ENCODE measurements at regions not wholly inside any gene's neighbourhood (a gene's known extent, or its start where the extent isn't known, plus 50 kb on each side); places are given as distances from the start of the nearest gene placed in this dataset.
"Not testable (repeated sequence)": the region's sequence is repeated elsewhere in the genome, so short reads cannot be mapped to it uniquely, and the experiment has no call there.

DNA sequence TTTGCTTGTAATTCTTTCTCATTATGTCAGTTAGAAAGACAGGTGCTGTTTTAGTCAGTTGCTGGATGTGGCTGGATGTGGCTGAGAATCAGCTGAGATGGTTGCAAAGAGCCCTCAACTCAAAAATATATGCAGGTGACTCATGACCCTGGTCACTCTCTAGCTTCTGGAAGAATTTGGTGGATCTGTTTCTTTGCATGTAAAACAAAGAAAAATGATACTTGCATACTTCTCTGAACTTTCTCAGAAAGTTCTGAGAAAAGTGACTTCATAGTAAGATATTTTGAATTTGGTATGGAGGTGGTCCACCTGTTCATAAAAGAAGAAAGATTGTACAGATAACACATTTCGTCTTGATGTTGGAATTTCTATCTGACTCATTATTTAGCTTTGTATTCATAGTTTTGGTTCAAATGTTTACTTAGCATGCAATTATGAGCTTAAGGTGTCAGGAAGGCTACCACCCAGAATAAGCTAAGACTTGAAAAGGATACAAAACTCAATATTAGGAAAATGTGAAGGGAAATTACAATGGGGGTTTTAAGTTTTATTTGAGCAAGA is 163.2 kb upstream of the OLIG3 start:
- DNase-seq: no peak

GRCh38 chr6:137658287-137658686 is 164.1 kb upstream of the OLIG3 start:
- no peak for DNase-seq

DNA sequence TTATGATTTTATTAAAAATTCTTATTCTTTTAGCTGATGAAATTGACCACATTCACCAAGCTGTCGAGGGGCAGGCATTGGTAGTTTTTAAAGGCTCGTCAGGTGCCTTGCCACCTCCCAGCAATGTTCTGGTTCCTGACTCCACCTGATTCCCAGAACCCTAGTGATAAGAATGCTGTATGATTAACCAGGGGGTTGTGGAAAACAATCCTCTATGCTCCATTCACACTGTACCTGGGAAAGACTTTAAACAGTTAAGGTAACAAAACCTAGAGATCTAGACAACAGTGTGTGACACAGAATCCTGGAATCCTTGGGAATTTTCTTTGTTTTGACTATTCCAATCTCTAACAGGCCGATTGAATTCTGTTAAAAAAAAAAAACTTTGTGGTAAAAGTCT is 165.7 kb upstream of the OLIG3 start:
- DNase-seq: no peak

DNA sequence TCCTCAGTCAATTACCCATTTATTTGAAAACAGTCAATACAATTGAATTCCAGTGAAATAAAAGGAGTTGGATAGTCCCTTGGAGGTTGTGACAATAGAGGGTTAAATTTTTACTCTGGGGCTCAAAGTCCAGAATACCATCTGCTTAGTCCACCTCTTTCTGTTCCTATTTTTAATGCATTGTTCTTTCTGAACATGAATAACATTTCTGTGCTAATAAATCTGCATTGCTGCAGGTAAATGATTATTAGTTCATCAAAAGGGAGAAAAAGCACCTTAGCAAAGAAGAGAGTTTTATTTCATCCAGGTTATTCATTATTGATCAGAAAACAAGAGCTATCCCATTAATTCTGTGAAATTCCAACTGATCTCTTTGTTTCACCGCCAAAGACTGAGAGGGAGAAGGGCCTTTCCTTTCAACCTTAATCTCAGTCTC is 166.1 kb upstream of the OLIG3 start:
- DNase-seq: no peak

- no peak for DNase-seq
Observed at GRCh38 chr6:137661601-137662000, 167.4 kb upstream of the OLIG3 start.

GRCh38 chr6:137664183-137664582 is 170.0 kb upstream of the OLIG3 start:
- DNase-seq: no peak

DNA sequence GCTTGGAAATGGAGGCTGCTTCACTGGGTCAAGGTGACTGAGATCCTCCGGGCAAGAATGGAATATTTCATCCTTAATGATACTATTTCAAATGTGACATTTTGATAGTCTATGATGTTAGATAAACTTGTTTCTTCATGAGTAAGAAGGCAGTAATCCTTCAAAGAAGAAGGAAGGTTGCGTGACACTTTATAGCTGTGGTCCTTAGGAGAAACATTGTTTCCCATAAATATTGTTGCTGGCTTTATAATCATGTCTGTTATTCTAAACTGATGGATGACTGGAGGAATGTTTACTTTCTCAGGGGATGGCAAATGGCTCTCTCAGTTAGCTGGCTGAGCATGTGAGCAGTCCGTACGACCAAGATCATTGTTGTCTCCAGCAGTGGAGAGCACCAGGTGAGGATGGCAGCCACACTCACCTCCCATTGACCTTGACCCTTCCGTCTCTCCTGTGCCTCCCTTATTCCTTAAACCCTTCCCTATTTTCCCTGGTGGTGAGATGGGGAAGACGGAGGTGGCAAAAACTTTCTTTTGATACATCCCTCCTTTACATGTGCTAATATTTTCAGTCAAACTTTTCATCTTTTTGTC is 171.2 kb upstream of the OLIG3 start:
- DNase-seq: no peak

- DNase-seq: no peak
Observed at GRCh38 chr6:137666202-137666774, 172.1 kb upstream of the OLIG3 start.

- no peak for DNase-seq
Observed at GRCh38 chr6:137673603-137674002, 179.4 kb upstream of the OLIG3 start.

GRCh38 chr6:137676888-137677287 is 182.7 kb upstream of the OLIG3 start:
- DNase-seq: no peak

- DNase-seq: no peak
Observed at GRCh38 chr6:137677709-137678108, 183.5 kb upstream of the OLIG3 start.

DNA sequence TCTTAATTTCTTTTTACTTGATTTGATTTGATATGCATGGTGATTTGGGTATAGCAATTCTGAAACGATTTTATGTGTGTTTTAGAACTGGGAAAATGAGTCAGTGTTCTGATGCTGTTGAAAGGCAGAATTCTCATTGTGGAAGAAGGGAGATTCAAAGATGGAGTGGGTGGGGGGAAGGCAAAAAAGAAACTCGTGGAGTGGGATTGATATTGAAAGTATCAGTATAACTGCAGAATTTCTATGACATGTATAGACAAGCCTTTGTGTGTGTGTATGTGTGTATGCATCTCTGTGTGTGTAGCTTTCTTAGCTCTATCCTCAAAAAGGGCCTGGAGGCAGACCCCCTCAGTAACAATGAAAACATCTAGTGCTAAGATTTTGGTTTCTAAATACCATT is 184.3 kb upstream of the OLIG3 start:
- DNase-seq: no peak

- no peak for DNase-seq
Observed at GRCh38 chr6:137680705-137681346, 186.2 kb upstream of the TNFAIP3 start.

DNA sequence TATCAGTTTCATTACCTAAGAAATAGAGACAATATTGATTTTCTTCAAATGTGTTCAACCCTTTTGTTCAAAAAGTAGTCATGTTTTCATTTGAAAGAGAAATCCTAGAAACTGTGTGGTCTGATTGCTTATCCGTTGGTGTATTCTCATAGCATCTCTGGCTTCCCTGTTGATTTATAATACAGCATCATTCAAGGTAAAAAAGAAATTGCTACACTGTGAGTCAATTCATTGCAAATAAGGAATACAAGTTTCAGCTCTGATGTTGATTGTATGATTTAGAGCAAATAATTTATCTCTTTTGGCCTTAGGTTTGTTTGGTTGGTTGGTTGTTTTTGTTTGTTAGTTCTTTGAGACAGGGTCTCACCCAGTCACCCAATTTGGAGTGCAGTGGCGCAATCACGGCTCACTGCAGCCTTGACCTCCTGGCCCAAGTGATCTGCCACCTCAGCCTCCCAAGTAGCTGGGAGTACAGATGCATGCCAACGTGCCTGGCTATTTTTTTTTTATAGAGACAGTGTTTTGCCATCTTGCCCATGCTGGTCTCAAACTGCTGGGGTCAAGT is 185.5 kb upstream of the TNFAIP3 start:
- DNase-seq: no peak

- not testable (repeated sequence) for DNase-seq
Observed at GRCh38 chr6:137682658-137683057, 184.4 kb upstream of the TNFAIP3 start.

DNA sequence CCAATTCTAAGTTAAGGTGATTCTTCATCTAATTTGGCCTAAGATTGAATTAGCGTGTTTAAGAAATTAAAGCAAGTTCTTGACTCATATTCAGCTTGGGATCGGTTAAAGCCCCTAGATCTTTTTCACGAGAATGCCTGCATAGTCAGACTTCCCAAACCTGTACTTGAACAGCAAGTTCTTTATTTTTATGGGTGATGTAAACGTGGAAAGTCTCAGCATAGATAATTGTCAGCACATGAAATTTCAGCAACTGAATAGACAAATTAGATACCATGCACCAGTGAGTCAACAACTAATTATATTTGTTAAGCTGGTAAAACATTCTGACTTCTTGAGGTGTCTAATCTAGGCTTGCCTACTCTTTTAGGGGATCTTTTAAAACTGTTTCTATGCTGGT is 183.1 kb upstream of the TNFAIP3 start:
- no peak for DNase-seq

DNA sequence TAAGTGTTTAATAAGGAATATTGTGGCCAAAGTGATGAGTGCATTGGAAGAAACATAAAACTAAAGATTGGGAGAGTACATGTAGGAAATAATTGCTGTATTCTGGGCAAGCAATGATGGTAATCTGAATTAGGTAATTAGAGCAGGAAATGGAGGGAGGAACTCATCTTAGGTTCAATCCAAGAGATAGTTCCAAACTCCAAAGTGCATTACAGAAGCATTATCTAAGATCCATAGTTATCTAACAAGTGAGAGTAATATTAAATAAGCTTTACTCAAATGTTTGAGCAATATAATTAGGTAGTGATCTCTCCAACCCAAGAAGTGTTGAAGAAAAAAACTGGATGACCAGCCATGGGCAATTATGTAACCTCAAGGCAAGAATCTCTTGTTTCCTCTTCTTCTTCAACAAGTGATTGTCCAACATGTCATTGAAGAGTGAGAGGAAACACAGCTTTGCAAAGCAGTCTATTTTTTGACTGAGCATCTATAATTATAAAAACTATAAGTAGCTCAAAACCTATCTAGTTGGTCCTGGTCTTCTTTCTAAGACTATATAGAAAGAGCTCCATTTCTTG is 181.2 kb upstream of the TNFAIP3 start:
- DNase-seq: no peak

GRCh38 chr6:137687818-137688217 is 179.2 kb upstream of the TNFAIP3 start:
- no peak for DNase-seq

- DNase-seq: no peak
Observed at GRCh38 chr6:137688230-137688971, 178.7 kb upstream of the TNFAIP3 start.

DNA sequence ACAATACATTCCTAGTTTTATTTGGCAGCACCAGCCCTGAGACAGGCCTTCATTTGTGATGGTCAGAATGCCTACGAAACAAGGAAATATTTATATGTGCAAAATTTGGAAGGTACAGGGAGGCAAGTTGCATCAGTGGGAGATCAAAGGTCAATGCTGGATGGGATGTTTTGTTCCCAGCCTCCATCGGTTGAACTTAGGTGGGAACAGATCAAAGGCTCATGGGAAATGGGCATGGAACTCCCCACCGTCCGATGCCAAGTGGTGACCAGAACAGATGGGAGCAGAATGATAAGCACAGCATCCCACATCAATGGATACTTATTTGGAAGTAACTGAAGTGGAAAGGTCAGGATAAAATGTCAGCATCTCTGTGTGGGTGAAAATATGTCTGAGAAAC is 177.7 kb upstream of the TNFAIP3 start:
- no peak for DNase-seq

- DNase-seq: no peak
Observed at GRCh38 chr6:137690034-137690433, 177.0 kb upstream of the TNFAIP3 start.

DNA sequence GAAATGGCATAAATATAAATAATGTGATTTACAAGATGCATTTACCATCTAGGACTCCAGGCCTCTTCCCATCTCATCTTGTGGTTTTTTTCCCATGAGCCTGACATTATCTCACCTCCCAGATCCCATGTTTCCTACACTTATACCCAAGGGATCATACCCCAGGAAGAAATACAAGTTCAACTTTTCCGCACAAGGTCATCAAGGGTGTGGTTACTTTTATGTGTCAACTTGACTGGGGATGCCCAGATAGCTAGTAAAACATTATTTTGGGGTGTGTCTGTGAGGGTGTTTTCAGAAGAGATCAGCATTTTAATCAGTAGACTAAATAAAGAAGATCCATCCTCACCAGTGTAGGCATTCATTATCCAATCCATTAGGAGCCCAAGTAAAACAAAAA is 176.3 kb upstream of the TNFAIP3 start:
- no peak for DNase-seq

DNA sequence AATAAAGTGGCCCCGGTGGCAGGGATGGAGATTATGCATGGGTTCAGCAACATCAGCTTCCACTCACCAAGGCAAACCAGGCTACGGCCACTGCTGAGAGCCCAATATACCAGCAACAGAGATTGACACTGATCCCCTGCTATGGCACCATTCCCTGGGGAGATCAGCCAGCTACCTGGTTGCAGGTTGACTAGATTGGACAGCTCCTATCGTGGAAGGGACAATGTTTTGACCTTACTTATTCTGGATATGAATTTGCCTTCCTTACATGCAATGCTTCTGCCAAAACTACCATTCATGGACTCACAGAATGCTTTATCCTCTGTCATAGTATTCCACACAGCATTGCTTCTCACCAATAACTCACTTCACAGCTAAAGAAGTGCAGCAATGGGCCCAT is 174.8 kb upstream of the TNFAIP3 start:
- DNase-seq: no peak
